Dedifferentiated amniotic fluid mesenchymal stem cell (primary cell): ENCODE measurements at regions not wholly inside any gene's neighbourhood (a gene's known extent, or its start where the extent isn't known, plus 50 kb on each side); places are given as distances from the start of the nearest gene placed in this dataset.

ENCODE experiments used
- DNase-seq: peaks from one replicate; pipeline ENCODE4 v3.0.0-alpha.2; 2016; ENCODE audit errors: extremely low spot score

DNA sequence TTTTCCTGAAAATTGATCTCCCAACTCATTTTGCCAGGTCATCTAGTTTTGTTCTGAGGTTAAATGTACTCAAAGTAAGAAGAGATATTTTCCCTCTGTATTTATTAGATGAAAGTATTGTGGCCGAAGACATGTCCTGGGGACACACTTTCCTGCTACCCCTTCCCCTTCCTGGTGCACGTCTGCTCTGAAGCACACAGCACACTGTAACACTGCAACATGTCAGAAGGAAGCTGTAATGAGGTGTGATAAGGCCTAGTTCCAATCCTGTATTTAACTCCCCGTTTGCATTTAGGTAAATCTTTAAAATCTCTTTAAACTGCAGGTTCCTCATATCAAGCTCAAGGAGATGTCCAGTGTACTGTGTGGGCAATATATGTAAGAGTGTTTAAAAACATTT lies 99.4 kb downstream of the HDGFL1 start:
- no peak for DNase-seq

DNA sequence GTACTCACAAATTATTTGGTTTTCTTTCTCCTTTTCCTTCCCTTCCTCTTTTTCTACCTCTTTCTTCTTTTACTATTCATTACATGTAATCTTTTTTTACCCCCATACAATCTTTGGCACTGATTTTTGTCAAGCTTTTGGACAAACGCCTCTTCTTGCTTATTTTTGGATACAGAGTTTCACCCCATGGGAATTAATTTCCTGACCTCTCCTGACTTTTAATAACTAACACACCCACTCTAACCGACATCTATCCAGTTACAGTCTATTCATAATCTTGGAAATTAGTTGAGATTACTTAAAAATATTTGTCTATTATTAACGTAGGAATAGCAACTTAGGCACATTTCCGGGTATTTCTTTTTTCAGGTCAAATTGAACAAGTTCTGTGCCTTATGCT lies 101.2 kb downstream of the HDGFL1 start:
- DNase-seq, result no peak

DNA sequence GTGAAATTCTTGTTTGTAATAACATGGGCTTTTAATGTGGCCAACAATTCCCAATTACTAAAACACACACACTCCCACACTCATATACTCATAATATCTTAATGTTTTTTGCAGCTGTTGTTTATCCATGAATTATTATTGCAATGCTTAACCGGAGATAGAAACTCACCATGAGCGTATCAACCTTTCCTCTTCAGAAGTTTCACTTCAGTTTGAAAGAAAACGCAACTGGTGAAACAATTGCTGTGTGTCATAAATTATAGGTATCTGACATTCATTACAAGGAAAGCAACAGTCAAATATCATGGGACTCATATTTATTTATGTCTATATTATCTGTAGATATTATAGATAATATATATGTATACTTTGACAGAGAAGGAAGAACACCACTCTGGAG lies 104.1 kb downstream of the HDGFL1 start:
- no peak for DNase-seq

DNA sequence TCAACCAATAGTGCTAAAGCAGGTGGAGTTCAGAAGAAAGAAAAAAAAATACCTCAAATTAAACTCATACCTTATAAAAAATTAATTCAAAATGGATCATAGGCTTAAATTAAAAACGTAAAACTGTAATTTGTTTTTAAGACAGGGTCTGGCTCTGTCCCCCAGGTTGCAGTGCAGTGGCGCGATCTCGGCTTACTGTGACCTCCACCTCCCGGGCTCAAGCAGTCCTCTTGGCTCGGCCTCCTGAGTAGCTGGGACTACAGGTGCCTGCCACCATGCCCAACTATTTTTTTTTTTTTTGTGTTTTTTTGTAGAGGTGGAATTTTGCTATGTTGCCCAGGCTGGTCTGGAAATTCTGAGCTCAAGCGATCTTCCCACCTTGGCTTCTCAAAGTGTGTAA lies 111.6 kb downstream of the HDGFL1 start:
- DNase-seq, result no peak

GRCh38 chr6:22681761-22682160 lies 112.4 kb downstream of the HDGFL1 start:
- DNase-seq, result no peak

DNA sequence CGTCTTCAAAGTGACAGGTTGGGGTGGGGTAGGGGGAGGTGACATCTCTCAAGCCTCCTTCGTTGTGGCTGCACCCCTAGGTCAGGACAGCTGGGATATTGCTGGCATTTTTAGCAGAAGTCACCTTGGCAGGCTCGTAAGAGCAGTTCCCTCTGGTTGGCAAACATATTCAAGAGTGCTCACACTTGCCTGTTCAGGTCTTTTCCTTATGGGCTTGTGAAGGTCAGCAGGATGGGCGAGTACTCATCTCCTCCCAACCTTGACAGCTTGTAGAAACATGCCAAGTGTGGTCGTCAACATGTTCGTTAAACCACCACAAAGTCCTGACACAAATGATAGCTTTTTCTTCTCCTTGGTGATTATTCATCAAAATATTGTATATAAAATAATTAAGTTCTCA lies 113.6 kb downstream of the HDGFL1 start:
- no peak for DNase-seq

GRCh38 chr6:22690446-22690845 lies 121.1 kb downstream of the HDGFL1 start:
- no peak for DNase-seq

DNA sequence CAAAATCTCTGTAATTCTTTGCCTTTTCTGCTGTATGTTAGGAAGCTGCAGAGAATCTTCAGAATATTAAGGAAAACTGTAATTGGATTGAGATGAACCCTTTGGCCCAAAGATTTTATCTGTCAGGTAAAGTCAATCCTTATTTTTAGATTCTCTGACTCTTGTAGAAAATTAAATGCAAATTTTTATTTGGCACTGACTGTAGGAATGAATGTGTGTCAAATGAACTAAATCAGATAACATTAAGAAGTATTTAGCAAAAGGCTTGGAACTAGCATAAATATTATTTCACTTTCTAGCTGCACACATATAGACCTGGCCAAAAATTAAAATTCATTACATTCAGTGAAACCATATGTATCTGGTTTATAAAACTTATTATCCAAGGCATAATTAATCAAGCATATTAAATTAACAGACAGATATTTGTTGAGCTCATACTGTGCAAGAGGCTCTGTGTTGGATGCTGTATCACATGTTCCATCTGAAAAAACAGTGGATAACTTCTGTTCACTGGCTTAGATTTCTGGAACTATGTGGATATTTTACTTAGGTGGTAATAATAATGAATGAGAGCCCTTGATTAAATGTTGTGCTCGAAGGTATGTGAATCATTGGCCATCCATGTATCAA lies 124.8 kb downstream of the HDGFL1 start:
- no peak for DNase-seq

DNA sequence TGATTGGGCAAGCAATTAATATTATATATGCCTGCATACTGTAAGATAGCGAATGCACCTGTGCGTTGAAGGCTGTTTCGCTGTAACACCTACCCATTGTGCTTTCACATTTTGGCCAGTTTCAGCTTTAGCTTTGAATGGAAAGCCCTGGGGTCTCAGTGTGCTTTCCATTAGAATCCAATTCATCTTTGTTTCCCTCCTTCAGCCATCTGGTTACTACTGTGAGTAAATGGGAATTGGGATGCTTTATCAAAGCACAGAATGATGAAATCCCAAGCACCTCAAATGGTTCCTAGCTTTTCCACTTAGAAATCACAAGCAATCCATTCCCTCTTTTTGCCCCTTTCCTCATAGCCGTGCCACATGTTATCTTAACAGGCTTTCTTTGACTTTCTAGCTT lies 127.1 kb downstream of the HDGFL1 start:
- no peak for DNase-seq

DNA sequence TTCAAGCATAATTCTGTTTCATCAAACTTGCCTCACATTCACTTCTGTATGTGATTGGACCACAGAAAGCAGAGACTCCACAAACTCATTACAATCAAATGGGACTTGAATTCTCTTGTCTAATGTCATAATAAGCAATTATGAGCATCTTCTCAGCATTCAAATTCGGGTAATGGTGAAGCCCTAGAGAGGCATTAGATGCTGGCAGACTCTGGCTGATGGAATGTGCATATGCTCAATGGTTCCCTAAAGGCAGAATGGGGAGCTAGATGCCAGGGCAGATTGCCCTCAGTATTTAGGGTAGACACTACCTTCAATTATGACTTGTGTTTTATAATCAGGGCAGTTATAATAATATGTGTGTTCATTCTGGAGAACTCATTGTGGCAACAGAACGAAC lies 127.9 kb downstream of the HDGFL1 start:
- no peak for DNase-seq

DNA sequence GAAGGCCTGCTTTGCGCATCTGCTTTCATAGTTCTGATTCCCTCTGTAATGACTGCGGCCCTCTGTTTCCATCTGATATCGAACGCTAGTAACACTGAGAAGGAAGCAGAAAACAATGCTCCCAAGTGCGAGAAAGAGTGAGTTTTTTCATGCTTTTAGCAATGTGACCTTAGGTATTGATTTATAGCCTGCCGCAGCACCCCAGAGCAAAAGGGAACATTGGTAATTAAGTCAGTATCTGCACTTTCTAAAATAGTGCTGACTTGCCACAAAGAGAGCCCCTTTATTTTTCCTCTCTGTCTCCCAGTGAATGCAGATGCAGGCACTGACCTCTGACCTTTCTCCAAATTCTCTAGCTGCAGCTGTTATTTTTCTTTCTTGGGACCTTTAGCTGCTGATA lies 129.8 kb downstream of the HDGFL1 start:
- DNase-seq, result no peak

GRCh38 chr6:22706651-22707050 lies 137.3 kb downstream of the HDGFL1 start:
- DNase-seq, result no peak

DNA sequence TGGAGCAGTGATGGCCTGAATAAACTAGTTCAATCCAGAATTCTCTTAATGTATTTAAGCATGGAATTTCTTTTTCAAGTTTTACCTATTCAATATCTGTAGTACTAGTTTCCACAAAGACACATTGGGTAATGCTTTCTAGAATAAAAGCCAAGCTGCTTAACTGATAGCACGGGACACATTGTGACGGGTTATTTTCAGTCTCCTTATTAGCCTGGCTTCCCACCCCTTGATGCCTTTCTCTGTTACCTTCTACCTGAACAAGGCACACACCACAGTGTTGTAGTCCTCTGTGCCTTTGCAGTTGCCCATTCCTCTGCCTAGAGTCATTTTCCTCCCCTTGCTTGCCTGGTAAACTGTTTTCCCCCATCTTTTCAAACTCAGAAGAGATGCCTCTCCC lies 139.1 kb downstream of the HDGFL1 start:
- no peak for DNase-seq

DNA sequence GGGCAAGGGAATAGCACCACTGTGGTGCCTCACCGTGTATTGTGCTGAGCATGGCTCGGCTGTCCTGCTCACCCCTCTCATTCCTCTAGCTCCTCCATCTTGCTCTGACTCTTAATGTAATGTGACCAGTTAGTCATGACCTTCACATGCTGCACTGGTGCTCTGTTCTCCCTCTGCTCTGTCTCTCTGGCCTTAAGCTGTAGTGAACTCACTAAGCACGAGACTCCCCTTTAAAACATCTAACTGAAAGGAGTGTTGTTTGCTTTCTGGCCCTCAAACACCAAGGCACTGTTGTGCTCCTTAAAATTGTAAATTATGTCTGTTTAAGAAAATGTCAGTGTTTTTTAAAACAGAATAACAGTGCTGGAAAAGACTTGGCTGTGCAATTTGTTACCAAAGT lies 140.4 kb downstream of the HDGFL1 start:
- DNase-seq, result no peak

GRCh38 chr6:22716721-22717120 lies 147.4 kb downstream of the HDGFL1 start:
- DNase-seq, result no peak

DNA sequence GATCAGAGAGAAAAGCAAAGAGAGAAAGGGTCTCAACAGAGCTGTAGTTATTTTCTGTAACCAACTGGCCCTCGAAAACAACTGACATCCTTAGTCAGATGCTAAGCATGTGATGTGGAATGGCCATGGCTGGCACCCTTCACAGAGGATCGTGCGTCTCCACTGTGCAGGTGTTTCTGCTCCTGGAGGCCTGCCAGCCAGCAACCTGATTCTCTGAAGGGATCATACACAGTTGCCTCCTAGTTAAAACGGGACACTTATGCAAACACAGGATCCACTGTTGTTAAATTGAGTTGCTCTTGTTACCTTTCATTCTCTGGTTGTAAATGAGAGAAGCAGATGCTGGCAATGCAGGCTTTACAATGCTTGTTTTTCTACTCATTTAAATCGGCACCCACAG lies 148.5 kb downstream of the HDGFL1 start:
- no peak for DNase-seq

DNA sequence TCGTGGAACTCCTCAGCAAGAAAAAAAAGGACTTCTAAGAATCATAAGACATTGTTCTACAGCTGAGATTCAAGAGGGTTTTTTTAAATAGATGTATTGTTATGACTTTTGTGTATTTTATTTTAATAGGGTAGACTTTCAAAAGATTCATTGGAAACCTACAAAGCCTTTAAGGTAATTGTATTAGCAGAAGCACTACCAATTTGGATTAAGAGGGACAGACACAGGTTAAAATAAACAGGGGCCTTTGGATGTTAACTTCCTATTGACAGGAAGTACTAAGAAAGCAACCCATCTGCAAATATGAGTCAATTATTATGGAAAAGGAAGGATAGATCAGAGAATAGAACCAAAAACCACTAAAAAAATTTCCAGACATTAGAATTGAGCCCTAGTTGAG lies 153.5 kb downstream of the HDGFL1 start:
- DNase-seq, result no peak

DNA sequence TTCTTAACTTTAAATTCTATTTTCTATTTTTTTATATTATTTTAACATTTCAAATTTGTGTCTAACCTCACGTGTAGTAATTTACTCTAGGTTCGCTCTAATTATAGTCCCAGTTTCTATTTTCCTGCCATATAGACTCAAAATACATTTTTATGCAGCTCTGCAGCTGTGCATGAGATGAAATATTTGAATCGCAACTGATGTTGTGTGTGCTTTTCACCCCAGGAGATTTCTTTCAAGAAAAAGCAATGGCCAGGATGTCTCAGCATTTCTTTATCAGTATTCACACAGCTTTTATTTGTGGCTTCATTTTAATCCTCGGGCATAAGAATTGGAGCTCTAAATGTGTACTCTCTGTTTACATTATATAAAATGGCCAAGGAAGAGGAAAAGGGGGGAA lies 157.6 kb downstream of the HDGFL1 start:
- no peak for DNase-seq

DNA sequence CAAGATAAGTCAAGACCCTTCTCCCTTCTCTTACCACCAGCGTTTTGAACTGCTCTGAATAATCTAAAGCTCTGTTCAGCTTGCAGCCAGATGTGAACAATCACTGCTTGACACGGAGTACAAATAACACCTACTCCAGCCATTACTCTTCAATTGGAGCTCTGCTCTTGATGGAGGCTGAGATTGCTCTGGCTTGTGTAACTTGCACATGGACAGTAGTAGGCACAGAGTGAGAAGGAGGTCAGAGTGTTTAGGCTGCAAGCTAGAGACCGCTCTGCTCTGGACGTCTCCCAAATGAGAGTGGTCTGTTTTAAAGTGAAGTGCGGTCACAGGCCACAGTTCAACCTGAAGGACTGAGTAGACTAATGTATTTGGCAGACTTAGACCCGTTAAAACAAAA lies 158.3 kb downstream of the HDGFL1 start:
- DNase-seq, result no peak

DNA sequence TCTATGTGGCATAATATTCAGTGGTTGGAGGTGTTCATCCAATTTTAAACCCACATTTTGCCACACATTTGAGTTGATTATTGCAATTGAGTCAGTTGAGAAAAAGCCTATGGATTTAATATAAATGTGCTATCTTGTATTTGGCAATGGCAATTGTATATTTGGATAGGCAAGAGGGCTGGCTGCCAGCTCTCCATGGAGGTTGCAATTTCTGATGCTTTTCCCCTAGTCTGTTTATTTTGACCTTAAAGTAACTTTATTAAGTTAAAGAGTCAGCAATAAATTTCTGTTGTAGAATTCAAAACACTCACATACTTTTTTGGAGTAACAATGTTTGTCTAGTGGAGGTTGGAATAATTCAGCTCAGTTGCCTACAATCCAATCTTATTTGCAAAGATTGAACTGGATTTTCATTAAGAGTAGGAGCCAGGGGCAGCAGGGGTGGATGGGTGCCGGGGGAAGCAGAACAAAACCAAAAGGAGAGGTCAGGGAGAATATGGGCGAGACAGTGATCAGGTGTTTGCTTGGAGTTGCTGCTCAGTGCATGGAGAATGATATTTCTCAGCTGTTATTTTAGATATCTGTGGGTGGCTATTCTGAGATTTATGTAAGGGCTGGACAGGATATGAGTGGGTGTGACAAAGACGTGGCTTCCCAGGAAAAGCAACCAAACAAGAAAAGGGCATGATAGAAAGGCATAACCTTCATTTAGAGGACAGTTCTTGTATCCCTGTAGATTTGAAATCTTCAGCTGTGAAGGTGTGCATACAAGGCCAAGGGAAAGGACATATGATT lies 163.0 kb downstream of the HDGFL1 start:
- no peak for DNase-seq

- DNase-seq, result no peak
Measured at GRCh38 chr6:22736740-22737139, 167.4 kb downstream of the HDGFL1 start.

- no peak for DNase-seq
Measured at GRCh38 chr6:22737331-22737730, 168.0 kb downstream of the HDGFL1 start.

- no peak for DNase-seq
Measured at GRCh38 chr6:22738194-22738593, 168.8 kb downstream of the HDGFL1 start.

- DNase-seq, result peak; percentile 60
Measured at GRCh38 chr6:22747571-22747970, 178.2 kb downstream of the HDGFL1 start.
